ENCODE measurements at regions not wholly inside any gene's neighbourhood (a gene's known extent, or its start where the extent isn't known, plus 50 kb on each side); places are given as distances from the start of the nearest gene placed in this dataset.

DNA sequence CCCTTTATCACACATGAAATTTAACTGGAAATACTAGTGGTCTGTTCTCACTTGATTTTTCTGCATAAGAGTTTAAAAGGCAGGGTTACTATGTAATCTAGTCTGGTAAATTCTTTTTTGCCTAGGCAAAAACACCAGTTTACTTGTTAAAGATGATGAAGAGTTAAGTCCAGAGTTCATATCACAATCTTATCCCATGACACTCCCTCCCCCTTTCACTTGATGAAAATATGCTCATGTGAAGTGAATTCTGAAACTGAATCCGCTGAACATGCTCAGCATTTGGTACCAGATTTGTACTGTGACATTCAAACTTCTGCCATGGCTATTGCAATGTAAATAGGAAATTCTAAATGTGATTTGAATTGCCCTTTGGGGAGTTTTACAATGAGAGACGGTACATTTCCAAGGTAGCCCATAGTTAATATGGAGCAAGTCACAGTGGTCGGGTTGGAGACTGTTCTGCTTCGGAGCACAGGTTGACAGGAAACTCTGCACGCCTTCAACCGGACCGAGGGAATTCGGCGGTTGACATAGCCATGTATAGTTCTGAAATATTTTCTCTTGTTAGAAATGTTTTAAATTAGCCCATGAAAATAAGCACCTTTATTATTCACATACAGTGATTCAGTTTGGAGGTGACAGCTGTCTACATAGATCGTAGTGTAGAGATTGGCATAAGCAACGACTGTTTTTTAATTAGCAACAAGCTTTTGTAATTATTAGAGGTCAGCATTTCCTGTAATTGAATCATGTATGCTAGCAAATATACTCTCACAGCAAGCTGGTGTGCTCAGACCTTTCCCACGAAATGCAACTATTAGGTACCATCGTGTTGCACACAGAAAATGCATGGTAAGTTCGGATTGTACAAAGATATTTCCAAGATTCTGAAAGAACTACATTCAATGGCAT lies 768.6 kb upstream of the GOLIM4 start:
- DNase-seq (ENCODE audit: low spot score), result no peak
- Histone ChIP-seq H3K9me3 (no peaks in the 10 kb centered on the region), H3K27ac (no peak overlapping the region)

DNA sequence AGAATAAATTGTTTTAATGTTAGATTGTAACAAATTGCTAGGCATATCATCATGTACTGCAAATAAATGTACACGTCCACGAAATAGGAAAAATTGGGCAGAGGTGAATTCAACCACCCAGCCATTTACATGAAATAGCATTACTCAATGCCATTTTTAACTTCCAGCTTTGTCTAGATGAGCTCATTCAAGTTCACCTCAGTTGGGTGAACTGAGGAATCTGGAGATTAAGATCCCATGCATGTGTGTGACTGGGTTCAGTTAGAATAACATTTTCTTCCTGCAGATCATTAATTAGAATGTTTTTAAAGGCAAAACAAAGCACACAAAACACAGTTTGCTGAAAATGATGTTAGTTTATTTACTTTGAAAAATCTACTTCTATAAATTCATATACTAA lies 767.8 kb upstream of the GOLIM4 start:
- no peak overlapping the region for H3K4me3 ChIP-seq
- no peak overlapping the region for H3K27ac ChIP-seq
- H3K27me3 ChIP-seq, result no peaks in the 10 kb centered on the region
- H3K9me3 ChIP-seq, result no peaks in the 10 kb centered on the region
- no peaks in the 10 kb centered on the region for H3K4me1 ChIP-seq
- no peak for DNase-seq (ENCODE audit: low spot score)
- TF ChIP-seq, protein P1, sequence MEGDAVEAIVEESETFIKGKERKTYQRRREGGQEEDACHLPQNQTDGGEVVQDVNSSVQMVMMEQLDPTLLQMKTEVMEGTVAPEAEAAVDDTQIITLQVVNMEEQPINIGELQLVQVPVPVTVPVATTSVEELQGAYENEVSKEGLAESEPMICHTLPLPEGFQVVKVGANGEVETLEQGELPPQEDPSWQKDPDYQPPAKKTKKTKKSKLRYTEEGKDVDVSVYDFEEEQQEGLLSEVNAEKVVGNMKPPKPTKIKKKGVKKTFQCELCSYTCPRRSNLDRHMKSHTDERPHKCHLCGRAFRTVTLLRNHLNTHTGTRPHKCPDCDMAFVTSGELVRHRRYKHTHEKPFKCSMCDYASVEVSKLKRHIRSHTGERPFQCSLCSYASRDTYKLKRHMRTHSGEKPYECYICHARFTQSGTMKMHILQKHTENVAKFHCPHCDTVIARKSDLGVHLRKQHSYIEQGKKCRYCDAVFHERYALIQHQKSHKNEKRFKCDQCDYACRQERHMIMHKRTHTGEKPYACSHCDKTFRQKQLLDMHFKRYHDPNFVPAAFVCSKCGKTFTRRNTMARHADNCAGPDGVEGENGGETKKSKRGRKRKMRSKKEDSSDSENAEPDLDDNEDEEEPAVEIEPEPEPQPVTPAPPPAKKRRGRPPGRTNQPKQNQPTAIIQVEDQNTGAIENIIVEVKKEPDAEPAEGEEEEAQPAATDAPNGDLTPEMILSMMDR (IDR thresholded peaks at IDR 0.05), result no peak
- H3K36me3 ChIP-seq, result no peaks in the 10 kb centered on the region

More for the DNA sequence above, 768.6 kb upstream of the GOLIM4 start:
- Histone ChIP-seq H3K27me3 (no peaks in the 10 kb centered on the region), H3K36me3 (no peaks in the 10 kb centered on the region), H3K4me1 (no peaks in the 10 kb centered on the region), H3K4me3 (no peak overlapping the region)
- TF ChIP-seq, protein P1 (IDR thresholded peaks at IDR 0.05), result no peak

DNA sequence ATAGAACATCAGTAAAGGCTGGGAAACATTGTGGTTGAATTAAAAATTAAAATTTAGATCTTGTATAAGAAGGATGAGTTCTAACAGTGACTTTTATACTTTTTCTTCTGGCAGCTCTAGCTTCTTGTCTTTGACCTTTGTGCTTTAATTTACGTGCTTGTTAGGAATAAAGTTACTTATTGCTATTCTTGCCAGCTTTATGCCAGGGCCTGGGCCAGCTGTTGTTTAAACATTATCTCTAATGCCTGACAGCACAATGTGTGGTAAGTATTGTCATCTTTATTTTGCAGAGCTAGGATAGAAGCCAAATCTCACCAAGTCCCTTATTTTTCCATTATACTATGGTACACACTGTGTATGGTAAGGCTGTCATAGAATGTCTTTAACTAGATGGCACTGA lies 766.7 kb upstream of the GOLIM4 start:
- H3K9me3 ChIP-seq, result no peaks in the 10 kb centered on the region
- H3K27me3 ChIP-seq, result no peaks in the 10 kb centered on the region
- no peaks in the 10 kb centered on the region for H3K4me1 ChIP-seq
- no peak overlapping the region for H3K27ac ChIP-seq
- TF ChIP-seq, protein P1 (IDR thresholded peaks at IDR 0.05), result no peak
- DNase-seq (ENCODE audit: low spot score), result no peak
- H3K4me3 ChIP-seq, result no peak overlapping the region
- H3K36me3 ChIP-seq, result no peaks in the 10 kb centered on the region

DNA sequence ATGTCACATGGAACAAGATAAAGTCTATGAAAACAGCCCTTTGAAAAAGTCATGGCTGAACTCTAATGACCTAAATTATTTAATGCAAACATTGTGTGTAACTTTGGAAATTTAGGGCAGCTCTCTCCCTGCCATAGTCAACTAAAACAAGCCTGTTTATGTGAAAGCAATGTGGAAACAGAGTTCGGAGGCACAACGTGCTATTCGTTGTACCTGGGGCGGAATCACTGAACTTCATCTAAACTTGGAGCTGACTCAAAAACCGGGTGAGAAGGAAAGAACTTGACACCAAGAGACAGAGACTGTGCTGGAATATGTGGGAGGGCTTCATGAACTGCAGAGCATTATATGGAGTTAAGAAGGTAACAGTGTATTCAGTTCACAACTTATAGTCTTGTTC lies 764.9 kb upstream of the GOLIM4 start:
- H3K27me3 ChIP-seq, result no peaks in the 10 kb centered on the region
- H3K9me3 ChIP-seq, result no peaks in the 10 kb centered on the region
- no peak for DNase-seq (ENCODE audit: low spot score)
- H3K4me3 ChIP-seq, result no peak overlapping the region
- no peak overlapping the region for H3K27ac ChIP-seq
- no peaks in the 10 kb centered on the region for H3K4me1 ChIP-seq
- H3K36me3 ChIP-seq, result no peaks in the 10 kb centered on the region
- TF ChIP-seq, protein P1 (IDR thresholded peaks at IDR 0.05), result no peak

DNA sequence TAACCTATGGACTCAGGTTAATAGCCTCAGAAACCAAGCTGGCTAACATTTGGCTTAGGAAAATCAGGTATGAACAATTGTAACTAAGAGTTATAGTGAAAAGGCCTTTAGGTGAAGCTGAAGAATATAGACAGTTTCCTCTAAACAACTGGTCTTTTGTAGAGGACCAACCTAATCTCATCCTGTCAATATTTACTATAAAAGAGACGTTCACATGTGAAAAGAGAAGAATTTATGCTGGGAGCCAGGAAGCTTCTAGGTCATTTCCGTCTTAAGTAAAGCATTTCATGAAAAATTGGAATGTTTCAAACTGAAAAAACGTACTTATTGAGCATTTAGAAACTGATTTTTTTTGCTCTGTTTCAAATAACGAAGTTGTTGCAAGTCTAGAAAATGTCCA lies 764.3 kb upstream of the GOLIM4 start:
- H3K36me3 ChIP-seq, result no peaks in the 10 kb centered on the region
- TF ChIP-seq, protein P1 (IDR thresholded peaks at IDR 0.05), result no peak
- no peak for DNase-seq (ENCODE audit: low spot score)
- no peak overlapping the region for H3K27ac ChIP-seq
- H3K9me3 ChIP-seq, result no peaks in the 10 kb centered on the region
- H3K27me3 ChIP-seq, result no peaks in the 10 kb centered on the region
- no peak overlapping the region for H3K4me3 ChIP-seq
- H3K4me1 ChIP-seq, result no peaks in the 10 kb centered on the region

Measured in right atrium auricular region (tissue), 2 donors.